Ascending aorta (tissue), 2 donors: ENCODE measurements at regions not wholly inside any gene's neighbourhood (a gene's known extent, or its start where the extent isn't known, plus 50 kb on each side); places are given as distances from the start of the nearest gene placed in this dataset.
"Not testable (repeated sequence)": the region's sequence is repeated elsewhere in the genome, so short reads cannot be mapped to it uniquely, and the experiment has no call there.

Experiments
- DNase-seq, 2 donors: peaks; one replicate each; pipeline ENCODE4 v3.0.0-alpha.2; 2019; ENCODE audit warnings: low spot score in 2 of 2
- H3K27ac ChIP-seq, 2 donors: fragments of 200-600 bp; sonication (generic); one replicate each; pipeline ENCODE4 v1.5.1; 2016 to 2017; ENCODE audit warnings: mild to moderate bottlenecking in 1 of 2
- H3K27me3 ChIP-seq: fragments of 200-600 bp; sonication (generic); one replicate; pipeline ENCODE4 v1.5.1; 2017
- H3K36me3 ChIP-seq, 2 donors: fragments of 200-600 bp; sonication (generic); one replicate each; pipeline ENCODE4 v1.5.1; 2016
- H3K4me1 ChIP-seq, 2 donors: fragments of 200-600 bp; sonication (generic); one replicate each; pipeline ENCODE4 v1.5.1; 2016 to 2017; ENCODE audit warnings: mild to moderate bottlenecking in 1 of 2
- H3K4me3 ChIP-seq, 2 donors: fragments of 200-600 bp; sonication (generic); one replicate each; pipeline ENCODE4 v1.5.1; 2016 to 2017; ENCODE audit warnings: mild to moderate bottlenecking in 1 of 2
- H3K9me3 ChIP-seq, 2 donors: fragments of 200-600 bp; sonication (generic); one replicate each; pipeline ENCODE4 v1.5.1; 2016
- CTCF ChIP-seq, 3 experiments: fragments of 200-600 bp in 2 of 3; fragments of 450-650 bp in 1 of 3; sonication (generic) in 2 of 3; IDR thresholded peaks; one replicate each; pipeline ENCODE4 v1.5.1; 2016 to 2019; ENCODE audit warnings: antibody characterized with exemption in 3 of 3, mild to moderate bottlenecking in 1 of 3, moderate library complexity in 1 of 3
- intact Hi-C: fragments of 100-400 bp; cut with DNase I; formaldehyde crosslinking; loops from one replicate; pipeline ENCODE4 v1.15.1; 2023

DNA sequence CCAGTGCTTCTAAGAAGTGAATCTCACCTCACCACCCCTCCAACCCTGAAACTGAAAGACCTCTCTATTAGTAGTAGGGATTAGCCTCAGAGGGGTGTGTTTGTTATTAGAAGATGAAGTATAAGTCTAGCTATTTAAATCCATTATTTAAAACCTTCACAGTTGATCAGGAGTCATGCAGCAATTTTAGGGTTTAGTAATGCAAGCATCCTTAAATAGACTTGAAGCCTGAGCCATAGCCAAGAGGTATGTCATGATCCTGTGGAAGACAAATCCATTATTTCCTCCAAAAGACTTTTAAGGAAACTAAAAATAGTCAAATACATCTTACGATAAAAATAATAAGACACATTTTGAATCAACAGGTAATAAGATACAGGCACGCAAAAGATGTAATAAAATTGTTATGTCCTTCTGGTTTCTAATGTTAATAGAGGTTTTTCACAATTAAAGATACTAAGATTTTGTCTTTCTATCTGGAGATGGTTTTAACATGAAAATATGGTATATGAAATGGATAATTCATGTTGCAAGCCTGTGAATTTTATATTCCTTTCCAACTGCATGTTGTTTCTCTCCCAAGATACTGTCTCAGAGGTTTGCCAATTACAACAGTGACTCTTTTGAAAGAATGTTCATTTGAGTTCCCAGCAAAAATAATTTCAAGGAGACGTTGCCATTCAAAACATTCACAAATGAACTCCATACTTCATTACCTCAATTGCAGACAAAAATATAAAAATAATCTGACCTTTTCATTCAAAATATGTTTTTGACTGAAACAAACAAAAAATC is 68.0 kb downstream of the LUZP4 start:
- H3K36me3 ChIP-seq: no peaks in the 10 kb centered on the region
- H3K27ac ChIP-seq: peak overlapping the region; percentile 84
- intact Hi-C loops: loop anchor here (5.0 kb wide), 1 partner anchor 205 kb away; the partner anchor contains the start of gene PLS3
- no peaks in the 10 kb centered on the region for H3K27me3 ChIP-seq
- no peak for DNase-seq
- H3K9me3 ChIP-seq: no peaks in the 10 kb centered on the region
- TF ChIP-seq CTCF (IDR thresholded peaks at IDR 0.05): no peak
- peak overlapping the region in 1 of 2 donors; percentile 12 for H3K4me3 ChIP-seq
- peaks cover 0 to 3% of the 10 kb centered on the region in 2 donors for H3K4me1 ChIP-seq

- DNase-seq, H3K27me3 ChIP-seq, H3K9me3 ChIP-seq, H3K4me3 ChIP-seq, H3K4me1 ChIP-seq, H3K36me3 ChIP-seq: not testable (repeated sequence)
- intact Hi-C loops: loop anchor here (5.0 kb wide), 1 partner anchor 203 kb away; the partner anchor contains the start of gene PLS3
- H3K27ac ChIP-seq: peak overlapping the region; percentile 84
These were observed 70.0 kb downstream of the LUZP4 start for GRCh38 chrX:115359508-115359907.

DNA sequence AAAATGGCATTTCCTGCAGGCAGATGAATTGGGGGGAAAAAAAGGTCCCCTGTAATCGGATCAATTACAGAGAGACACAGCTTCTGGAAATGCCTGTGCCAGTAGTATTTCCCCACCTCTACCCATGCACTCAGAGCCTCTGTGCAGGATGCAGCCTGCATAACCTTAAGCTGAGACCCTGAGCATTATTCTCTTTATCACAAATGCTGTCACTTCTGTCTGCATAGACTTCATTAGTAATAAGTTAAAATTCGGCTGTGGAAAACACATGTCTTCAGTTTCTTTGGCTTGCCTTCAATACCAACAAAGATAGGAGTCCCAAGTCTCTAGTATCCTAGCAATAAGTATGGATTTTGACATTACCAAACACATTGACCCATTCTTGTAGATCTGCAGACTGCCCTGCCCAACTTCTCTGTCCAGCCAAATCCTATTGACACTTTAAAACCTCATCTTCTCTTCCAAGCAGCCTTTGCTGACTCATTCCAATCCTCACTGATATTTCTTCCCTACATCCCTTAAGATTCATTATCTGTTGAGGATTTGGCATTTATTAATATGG is 70.8 kb downstream of the LUZP4 start:
- H3K27me3 ChIP-seq: no peaks in the 10 kb centered on the region
- H3K9me3 ChIP-seq: no peaks in the 10 kb centered on the region
- H3K27ac ChIP-seq: peak overlapping the region; percentile 84
- no peaks in the 10 kb centered on the region for H3K36me3 ChIP-seq
- intact Hi-C loops: loop anchor here (10.0 kb wide), 1 partner anchor 94 kb away; no protein-coding TSS in a partner anchor
- peaks cover 0 to 3% of the 10 kb centered on the region in 2 donors for H3K4me1 ChIP-seq
- TF ChIP-seq CTCF (IDR thresholded peaks at IDR 0.05): no peak
- H3K4me3 ChIP-seq: no peak overlapping the region
- DNase-seq: no peak

GRCh38 chrX:115362334-115363095 is 73.0 kb downstream of the LUZP4 start:
- no peak overlapping the region for H3K4me3 ChIP-seq
- H3K27me3 ChIP-seq: no peaks in the 10 kb centered on the region
- DNase-seq: no peak
- peaks cover 0 to 3% of the 10 kb centered on the region in 2 donors for H3K4me1 ChIP-seq
- intact Hi-C loops: loop anchor here (10.0 kb wide), 1 partner anchor 92 kb away; no protein-coding TSS in a partner anchor
- H3K9me3 ChIP-seq: no peaks in the 10 kb centered on the region
- no peak for TF ChIP-seq CTCF (IDR thresholded peaks at IDR 0.05)
- H3K27ac ChIP-seq: no peak overlapping the region
- H3K36me3 ChIP-seq: no peaks in the 10 kb centered on the region

DNA sequence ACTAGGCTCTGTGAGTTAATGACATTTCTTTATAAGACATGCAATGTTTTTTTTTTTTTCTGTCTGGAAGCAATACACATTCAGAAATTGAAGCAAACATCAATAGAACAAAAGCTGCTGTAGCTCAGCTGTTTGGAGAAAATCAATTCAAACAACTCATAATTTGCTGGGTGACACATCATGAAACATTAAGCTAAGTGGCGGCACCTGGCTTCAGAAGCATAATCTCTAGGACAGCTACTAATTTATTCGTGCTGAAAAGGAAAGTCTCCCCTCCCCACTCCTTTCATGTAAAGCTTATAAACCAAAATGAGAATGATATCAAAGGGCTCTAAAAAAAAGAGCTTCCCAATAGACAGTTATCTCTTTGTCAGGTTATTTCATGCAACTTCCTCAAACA is 73.9 kb downstream of the LUZP4 start:
- Histone ChIP-seq H3K4me1 (peaks cover 0 to 3% of the 10 kb centered on the region in 2 donors), H3K27me3 (no peaks in the 10 kb centered on the region), H3K9me3 (no peaks in the 10 kb centered on the region), H3K36me3 (no peaks in the 10 kb centered on the region), H3K4me3 (no peak overlapping the region), H3K27ac (no peak overlapping the region)
- intact Hi-C loops: loop anchor here (10.0 kb wide), 1 partner anchor 91 kb away; no protein-coding TSS in a partner anchor
- no peak for TF ChIP-seq CTCF (IDR thresholded peaks at IDR 0.05)
- DNase-seq: no peak
